Esophagus (tissue), 2 donors: ENCODE measurements at regions not wholly inside any gene's neighbourhood (a gene's known extent, or its start where the extent isn't known, plus 50 kb on each side); places are given as distances from the start of the nearest gene placed in this dataset.

Experiments used
- H3K27ac ChIP-seq, 2 donors: one replicate each; pipeline ENCODE4 v1.5.1; 2013; ENCODE audit warnings: low read depth in 2 of 2, mild to moderate bottlenecking in 2 of 2, inconsistent platforms in 1 of 2, low read length in 1 of 2, moderate library complexity in 1 of 2
- H3K27me3 ChIP-seq, 2 donors: one replicate each; pipeline ENCODE4 v1.6.1; 2013; ENCODE audit warnings: low read length in 2 of 2, control low read depth in 1 of 2, mild to moderate bottlenecking in 1 of 2; ENCODE audit not compliant: insufficient read depth in 2 of 2, control insufficient read depth in 1 of 2
- H3K36me3 ChIP-seq, 2 donors: one replicate each; pipeline ENCODE4 v1.6.1; 2013; ENCODE audit warnings: low read length in 1 of 2; ENCODE audit not compliant: control insufficient read depth in 2 of 2, insufficient read depth in 2 of 2
- H3K4me1 ChIP-seq, 2 donors: one replicate each; pipeline ENCODE4 v1.6.1; 2013; ENCODE audit warnings: low read length in 1 of 2; ENCODE audit not compliant: control insufficient read depth in 2 of 2, insufficient read depth in 2 of 2
- H3K4me3 ChIP-seq, 2 donors: one replicate each; pipeline ENCODE4 v1.5.1; 2013; ENCODE audit warnings: low read length in 2 of 2, mild to moderate bottlenecking in 2 of 2, low read depth in 1 of 2, moderate library complexity in 1 of 2
- H3K9me3 ChIP-seq, 2 donors: one replicate each; pipeline ENCODE4 v1.6.1; 2013; ENCODE audit warnings: mild to moderate bottlenecking in 2 of 2, low read depth in 1 of 2, low read length in 1 of 2, moderate library complexity in 1 of 2; ENCODE audit not compliant: control insufficient read depth in 2 of 2, insufficient read depth in 1 of 2
- WGBS, 2 donors: extraction: QIAGEN DNeasy Blood & Tissue Kit; methylation state at CpG; one replicate each; pipeline ENCODE4 v1.1.7; 2013; 5-methylcytosine and 5-hydroxymethylcytosine counted together
- donor health status: healthy with polysubstance abuse.
- donor health status: Bipolar disorder and iron deficiency.

- H3K9me3 ChIP-seq = no peaks in the 10 kb centered on the region
- WGBS, 2 donors = 53 to 61% methylated on average over 8 of the region's 8 CpGs
- H3K4me3 ChIP-seq = no peak overlapping the region
- no peaks in the 10 kb centered on the region for H3K4me1 ChIP-seq
- no peaks in the 10 kb centered on the region for H3K36me3 ChIP-seq
- H3K27me3 ChIP-seq = no peaks in the 10 kb centered on the region
- H3K27ac ChIP-seq = no peak overlapping the region
Observed at GRCh38 chr18:42275949-42276730, 321.1 kb downstream of the PIK3C3 start.

- H3K27me3 ChIP-seq = no peaks in the 10 kb centered on the region
- no peaks in the 10 kb centered on the region for H3K36me3 ChIP-seq
- no peak overlapping the region for H3K4me3 ChIP-seq
- H3K9me3 ChIP-seq = no peaks in the 10 kb centered on the region
- H3K4me1 ChIP-seq = no peaks in the 10 kb centered on the region
- no peak overlapping the region for H3K27ac ChIP-seq
Observed at GRCh38 chr18:42281124-42281523, 326.1 kb downstream of the PIK3C3 start.

- Histone ChIP-seq H3K4me3 (no peak overlapping the region), H3K27ac (no peak overlapping the region), H3K4me1 (no peaks in the 10 kb centered on the region), H3K36me3 (no peaks in the 10 kb centered on the region), H3K27me3 (no peaks in the 10 kb centered on the region), H3K9me3 (no peaks in the 10 kb centered on the region)
Observed at GRCh38 chr18:42281851-42282250, 326.8 kb downstream of the PIK3C3 start.

GRCh38 chr18:42287047-42287446 is 332.0 kb downstream of the PIK3C3 start:
- Histone ChIP-seq H3K4me1 (no peaks in the 10 kb centered on the region), H3K4me3 (no peak overlapping the region), H3K36me3 (no peaks in the 10 kb centered on the region), H3K9me3 (no peaks in the 10 kb centered on the region), H3K27ac (no peak overlapping the region), H3K27me3 (no peaks in the 10 kb centered on the region)
- 77 to 86% methylated on average over 1 of the region's 1 CpG for WGBS, 2 donors

- WGBS, 2 donors = 94 to 97% methylated on average over 1 of the region's 1 CpG
- Histone ChIP-seq H3K36me3 (no peaks in the 10 kb centered on the region), H3K4me1 (no peaks in the 10 kb centered on the region), H3K27ac (no peak overlapping the region), H3K27me3 (no peaks in the 10 kb centered on the region), H3K4me3 (no peak overlapping the region), H3K9me3 (no peaks in the 10 kb centered on the region)
Observed at GRCh38 chr18:42288129-42288528, 333.1 kb downstream of the PIK3C3 start.

GRCh38 chr18:42289526-42289925 is 334.5 kb downstream of the PIK3C3 start:
- no peaks in the 10 kb centered on the region for H3K4me1 ChIP-seq
- 76 to 78% methylated on average over 4 of the region's 4 CpGs for WGBS, 2 donors
- H3K27me3 ChIP-seq = no peaks in the 10 kb centered on the region
- no peak overlapping the region for H3K27ac ChIP-seq
- H3K9me3 ChIP-seq = no peaks in the 10 kb centered on the region
- no peaks in the 10 kb centered on the region for H3K36me3 ChIP-seq
- H3K4me3 ChIP-seq = no peak overlapping the region

- H3K9me3 ChIP-seq = no peaks in the 10 kb centered on the region
- WGBS, 2 donors = 67 to 70% methylated on average over 7 of the region's 7 CpGs
- no peak overlapping the region for H3K4me3 ChIP-seq
- no peaks in the 10 kb centered on the region for H3K27me3 ChIP-seq
- H3K4me1 ChIP-seq = no peaks in the 10 kb centered on the region
- no peaks in the 10 kb centered on the region for H3K36me3 ChIP-seq
- no peak overlapping the region for H3K27ac ChIP-seq
Observed at GRCh38 chr18:42290318-42291307, 335.6 kb downstream of the PIK3C3 start.

GRCh38 chr18:42292654-42293053 is 337.6 kb downstream of the PIK3C3 start:
- no peaks in the 10 kb centered on the region for H3K36me3 ChIP-seq
- H3K27ac ChIP-seq = no peak overlapping the region
- no peak overlapping the region for H3K4me3 ChIP-seq
- no peaks in the 10 kb centered on the region for H3K4me1 ChIP-seq
- no peaks in the 10 kb centered on the region for H3K9me3 ChIP-seq
- WGBS, 2 donors = 78 to 79% methylated on average over 2 of the region's 2 CpGs
- H3K27me3 ChIP-seq = no peaks in the 10 kb centered on the region

- Histone ChIP-seq H3K36me3 (no peaks in the 10 kb centered on the region), H3K27ac (no peak overlapping the region)
- WGBS, 2 donors = 90 to 92% methylated on average over 1 of the region's 1 CpG
Observed at GRCh38 chr18:42296192-42296591, 341.2 kb downstream of the PIK3C3 start.

More at GRCh38 chr18:42296192-42296591, 341.2 kb downstream of the PIK3C3 start:
- Histone ChIP-seq H3K27me3 (no peaks in the 10 kb centered on the region), H3K9me3 (no peaks in the 10 kb centered on the region), H3K4me1 (no peaks in the 10 kb centered on the region), H3K4me3 (no peak overlapping the region)
